GM12891 (cell line): ENCODE measurements at regions not wholly inside any gene's neighbourhood (a gene's known extent, or its start where the extent isn't known, plus 50 kb on each side); places are given as distances from the start of the nearest gene placed in this dataset.

ENCODE experiments used
- DNase-seq: peaks from one replicate; pipeline ENCODE4 v3.0.0; 2011; ENCODE audit warnings: low spot score; ENCODE audit not compliant: insufficient read length
- FAIRE-seq: peaks from 2 replicates; lab custom pipeline; 2011; peaks lifted over from hg19 to GRCh38; lab: Jason Lieb, UNC
- PAX5 ChIP-seq: IDR thresholded peaks from 2 replicates; pipeline ENCODE4 v1.6.1; 2011; ENCODE audit warnings: low read length, moderate library complexity, mild to moderate bottlenecking; ENCODE audit not compliant: insufficient read depth, severe bottlenecking
- POLR2A ChIP-seq: IDR thresholded peaks from 2 replicates; pipeline ENCODE4 v1.6.1; 2011; ENCODE audit warnings: low read depth, low read length, control low read depth
- POLR2AphosphoS5 ChIP-seq: IDR thresholded peaks from 2 replicates; pipeline ENCODE4 v1.6.1; 2011; ENCODE audit warnings: low read depth, low read length, control low read depth
- POU2F2 ChIP-seq: IDR thresholded peaks from 2 replicates; pipeline ENCODE4 v1.6.1; 2011; ENCODE audit warnings: low read depth, mild to moderate bottlenecking, control low read depth, low read length, moderate library complexity
- SPI1 ChIP-seq: IDR thresholded peaks from 2 replicates; pipeline ENCODE4 v1.6.1; 2011; ENCODE audit warnings: low read depth, low read length, control low read depth
- TAF1 ChIP-seq: IDR thresholded peaks from 2 replicates; pipeline ENCODE4 v1.6.1; 2011; ENCODE audit warnings: low read depth, low read length, control low read depth

GRCh38 chr3:170768334-170768801, 101.6 kb downstream of the RPL22L1 start:
- DNase-seq, result no peak

GRCh38 chr3:170767576-170767941, 102.4 kb downstream of the RPL22L1 start:
- DNase-seq (no peak), FAIRE-seq (no peak)
- TF ChIP-seq TAF1 (no peak), SPI1 (no peak), POLR2AphosphoS5 (no peak), PAX5 (no peak), POLR2A (no peak)

More at GRCh38 chr3:170768334-170768801, 101.6 kb downstream of the RPL22L1 start:
- no peak for TF ChIP-seq SPI1
- FAIRE-seq, result no peak

- TF ChIP-seq SPI1, result 0 out of 2 replicates have a peak, but pooled peaks have one; percentile 18
- no peak for TF ChIP-seq POLR2A
- no peak for TF ChIP-seq PAX5
- no peak for FAIRE-seq
- DNase-seq, result no peak
These were observed 103.0 kb downstream of the RPL22L1 start for GRCh38 chr3:170766823-170767575.

- no peak for TF ChIP-seq POLR2A
- no peak for TF ChIP-seq POLR2AphosphoS5
- no peak for TF ChIP-seq POU2F2
- no peak for TF ChIP-seq PAX5
- no peak for TF ChIP-seq SPI1
- TF ChIP-seq TAF1, result no peak
- DNase-seq, result no peak
- FAIRE-seq, result no peak
These were observed 103.7 kb downstream of the RPL22L1 start for GRCh38 chr3:170766253-170766652.

- no peak for DNase-seq
- TF ChIP-seq PAX5 (no peak), SPI1 (no peak), POLR2AphosphoS5 (no peak), POLR2A (no peak), TAF1 (no peak), POU2F2 (no peak)
- FAIRE-seq, result no peak
These were observed 104.4 kb downstream of the RPL22L1 start for GRCh38 chr3:170765419-170766078.

- no peak for TF ChIP-seq POLR2AphosphoS5
- no peak for TF ChIP-seq SPI1
- no peak for TF ChIP-seq POU2F2
- TF ChIP-seq POLR2A, result no peak
- no peak for TF ChIP-seq PAX5
- TF ChIP-seq TAF1, result no peak
- no peak for DNase-seq
- FAIRE-seq, result no peak
These were observed 106.0 kb downstream of the RPL22L1 start for GRCh38 chr3:170764017-170764416.

GRCh38 chr3:170762064-170762463, 107.9 kb downstream of the RPL22L1 start:
- FAIRE-seq, result no peak

GRCh38 chr3:170761103-170761502, 108.9 kb downstream of the RPL22L1 start:
- FAIRE-seq, result no peak

More at GRCh38 chr3:170762064-170762463, 107.9 kb downstream of the RPL22L1 start:
- TF ChIP-seq POU2F2 (no peak), SPI1 (no peak), TAF1 (no peak), PAX5 (no peak), POLR2AphosphoS5 (no peak), POLR2A (no peak)
- no peak for DNase-seq

GRCh38 chr3:170760174-170760526, 109.8 kb downstream of the RPL22L1 start:
- no peak for FAIRE-seq

More at GRCh38 chr3:170761103-170761502, 108.9 kb downstream of the RPL22L1 start:
- TF ChIP-seq SPI1 (no peak), POLR2AphosphoS5 (no peak), PAX5 (no peak), POU2F2 (no peak), TAF1 (no peak)
- DNase-seq, result no peak

GRCh38 chr3:170759511-170760173, 110.4 kb downstream of the RPL22L1 start:
- no peak for FAIRE-seq
- TF ChIP-seq POLR2AphosphoS5 (no peak), SPI1 (no peak), TAF1 (no peak), PAX5 (no peak), POLR2A (no peak), POU2F2 (no peak)
- no peak for DNase-seq

More at GRCh38 chr3:170760174-170760526, 109.8 kb downstream of the RPL22L1 start:
- TF ChIP-seq POLR2AphosphoS5, result no peak
- TF ChIP-seq POLR2A, result no peak
- TF ChIP-seq PAX5, result no peak
- no peak for TF ChIP-seq POU2F2
- TF ChIP-seq SPI1, result no peak
- no peak for TF ChIP-seq TAF1
- no peak for DNase-seq
